Esophagus squamous epithelium (tissue), 4 donors: ENCODE measurements at regions not wholly inside any gene's neighbourhood (a gene's known extent, or its start where the extent isn't known, plus 50 kb on each side); places are given as distances from the start of the nearest gene placed in this dataset.

Source experiments
- CTCF ChIP-seq, 6 experiments: fragments of 450-650 bp in 4 of 6; fragments of 200-600 bp in 2 of 6; sonication (generic) in 2 of 6; IDR thresholded peaks; one replicate each; pipeline ENCODE4 v1.5.1; 2016 to 2019; ENCODE audit warnings: antibody characterized with exemption in 6 of 6, mild to moderate bottlenecking in 4 of 6, moderate library complexity in 4 of 6
- POLR2A ChIP-seq, 4 donors: fragments of 450-650 bp; IDR thresholded peaks; one replicate each; pipeline ENCODE4 v1.6.1; 2017; ENCODE audit warnings: antibody characterized with exemption in 4 of 4, mild to moderate bottlenecking in 4 of 4, moderate library complexity in 3 of 4

GRCh38 chr1:213491468-213491867 is 440.4 kb downstream of the RPS6KC1 start:
- TF ChIP-seq CTCF (IDR thresholded peaks at IDR 0.05) (no peak), POLR2A (IDR thresholded peaks at IDR 0.05) (no peak)
